ENCODE measurements at regions not wholly inside any gene's neighbourhood (a gene's known extent, or its start where the extent isn't known, plus 50 kb on each side); places are given as distances from the start of the nearest gene placed in this dataset.

- H3K79me2 ChIP-seq (ENCODE audit: control insufficient read depth, low read length), result no peaks in the 10 kb centered on the region
- H3F3A ChIP-seq (ENCODE audit: control insufficient read depth, insufficient read depth), result no peaks in the 10 kb centered on the region
- H3K36me3 ChIP-seq (ENCODE audit: control insufficient read depth, low read length), result no peaks in the 10 kb centered on the region
- H3K4me3 ChIP-seq (ENCODE audit: low read length), result no peak overlapping the region
- H4K20me1 ChIP-seq (ENCODE audit: control insufficient read depth, insufficient read depth, low read depth, low read length), result no peaks in the 10 kb centered on the region
- H3K9me2 ChIP-seq (replicated peaks; ENCODE audit: control insufficient read depth, low read length), result no peaks in the 10 kb centered on the region
- H3K27me3 ChIP-seq (ENCODE audit: control insufficient read depth, low read length), result peaks cover 13% of the 10 kb centered on the region
- H3K27ac ChIP-seq (ENCODE audit: low read depth, low read length), result no peak overlapping the region
- H3K4me1 ChIP-seq (ENCODE audit: control insufficient read depth, low read length), result peaks cover 6% of the 10 kb centered on the region
- TF ChIP-seq EZH2phosphoT487 (IDR thresholded peaks at IDR 0.05; ENCODE audit: borderline replicate concordance, low read length) (no peak), CTCF (IDR thresholded peaks at IDR 0.05; ENCODE audit: low read depth, low read length, poor library complexity, severe bottlenecking) (no peak)
- H3K9me3 ChIP-seq (ENCODE audit: control insufficient read depth, insufficient read depth, low read length), result no peaks in the 10 kb centered on the region
- no peak overlapping the region for H3K4me2 ChIP-seq (ENCODE audit: low read length)
Measured at GRCh38 chr1:84755216-84755615, 65.0 kb upstream of the SSX2IP start.

- no peak overlapping the region for H3K27ac ChIP-seq (ENCODE audit: low read depth, low read length)
- H3K36me3 ChIP-seq (ENCODE audit: control insufficient read depth, low read length), result no peaks in the 10 kb centered on the region
- H3F3A ChIP-seq (ENCODE audit: control insufficient read depth, insufficient read depth), result no peaks in the 10 kb centered on the region
- no peaks in the 10 kb centered on the region for H3K9me2 ChIP-seq (replicated peaks; ENCODE audit: control insufficient read depth, low read length)
- peaks cover 12% of the 10 kb centered on the region for H3K27me3 ChIP-seq (ENCODE audit: control insufficient read depth, low read length)
- H3K79me2 ChIP-seq (ENCODE audit: control insufficient read depth, low read length), result no peaks in the 10 kb centered on the region
- no peaks in the 10 kb centered on the region for H4K20me1 ChIP-seq (ENCODE audit: control insufficient read depth, insufficient read depth, low read depth, low read length)
- TF ChIP-seq CTCF (IDR thresholded peaks at IDR 0.05; ENCODE audit: low read depth, low read length, poor library complexity, severe bottlenecking) (no peak), EZH2phosphoT487 (IDR thresholded peaks at IDR 0.05; ENCODE audit: borderline replicate concordance, low read length) (no peak)
- H3K9me3 ChIP-seq (ENCODE audit: control insufficient read depth, insufficient read depth, low read length), result no peaks in the 10 kb centered on the region
- no peak overlapping the region for H3K4me2 ChIP-seq (ENCODE audit: low read length)
- no peak overlapping the region for H3K4me3 ChIP-seq (ENCODE audit: low read length)
- peaks cover 6% of the 10 kb centered on the region for H3K4me1 ChIP-seq (ENCODE audit: control insufficient read depth, low read length)
Measured at GRCh38 chr1:84754386-84754703, 64.1 kb upstream of the SSX2IP start.

- no peaks in the 10 kb centered on the region for H3K79me2 ChIP-seq (ENCODE audit: control insufficient read depth, low read length)
- no peaks in the 10 kb centered on the region for H3K36me3 ChIP-seq (ENCODE audit: control insufficient read depth, low read length)
- no peak overlapping the region for H3K4me2 ChIP-seq (ENCODE audit: low read length)
- no peak overlapping the region for H3K4me3 ChIP-seq (ENCODE audit: low read length)
- no peaks in the 10 kb centered on the region for H4K20me1 ChIP-seq (ENCODE audit: control insufficient read depth, insufficient read depth, low read depth, low read length)
- H3F3A ChIP-seq (ENCODE audit: control insufficient read depth, insufficient read depth), result no peaks in the 10 kb centered on the region
- peaks cover 13% of the 10 kb centered on the region for H3K27me3 ChIP-seq (ENCODE audit: control insufficient read depth, low read length)
- no peak overlapping the region for H3K27ac ChIP-seq (ENCODE audit: low read depth, low read length)
- no peak for TF ChIP-seq EZH2phosphoT487 (IDR thresholded peaks at IDR 0.05; ENCODE audit: borderline replicate concordance, low read length)
- peak; percentile 95 for TF ChIP-seq CTCF (IDR thresholded peaks at IDR 0.05; ENCODE audit: low read depth, low read length, poor library complexity, severe bottlenecking)
- H3K9me2 ChIP-seq (replicated peaks; ENCODE audit: control insufficient read depth, low read length), result no peaks in the 10 kb centered on the region
- H3K9me3 ChIP-seq (ENCODE audit: control insufficient read depth, insufficient read depth, low read length), result no peaks in the 10 kb centered on the region
- peaks cover 1% of the 10 kb centered on the region for H3K4me1 ChIP-seq (ENCODE audit: control insufficient read depth, low read length)
Measured at GRCh38 chr1:84753516-84754385, 63.5 kb upstream of the SSX2IP start.
